Mesendoderm (in vitro differentiated cells): ENCODE measurements at regions not wholly inside any gene's neighbourhood (a gene's known extent, or its start where the extent isn't known, plus 50 kb on each side); places are given as distances from the start of the nearest gene placed in this dataset.

Source experiments
- DNase-seq: peaks from one replicate; pipeline ENCODE4 v3.0.0; 2013
- H2AK5ac ChIP-seq: 2 replicates; pipeline ENCODE4 v1.6.1; 2013; ENCODE audit warnings: low read length, inconsistent platforms
- H2BK120ac ChIP-seq: 2 replicates; pipeline ENCODE4 v1.6.1; 2013; ENCODE audit warnings: low read depth, mild to moderate bottlenecking, low read length, moderate library complexity, mixed read lengths
- H2BK15ac ChIP-seq: replicated peaks from 2 replicates; pipeline ENCODE4 v1.6.1; 2013; ENCODE audit warnings: low read depth, mild to moderate bottlenecking, moderate library complexity
- H2BK5ac ChIP-seq: 2 replicates; pipeline ENCODE4 v1.6.1; 2013; ENCODE audit warnings: low read length, inconsistent platforms
- H3K18ac ChIP-seq: 2 replicates; pipeline ENCODE4 v1.6.1; 2013; ENCODE audit warnings: mild to moderate bottlenecking, low read length, mixed read lengths
- H3K23ac ChIP-seq: one replicate; pipeline ENCODE4 v1.6.1; 2013; ENCODE audit warnings: low read length
- H3K27ac ChIP-seq: 2 replicates; pipeline ENCODE4 v1.5.1; 2013; ENCODE audit warnings: low read depth, mild to moderate bottlenecking, inconsistent platforms, low read length, moderate library complexity
- H3K27me3 ChIP-seq: 2 replicates; pipeline ENCODE4 v1.6.1; 2013; ENCODE audit warnings: low read length, control low read depth, mild to moderate bottlenecking, inconsistent platforms; ENCODE audit not compliant: insufficient read depth, poor library complexity
- H3K36me3 ChIP-seq: 2 replicates; pipeline ENCODE4 v1.6.1; 2013; ENCODE audit warnings: low read length, inconsistent platforms; ENCODE audit not compliant: control insufficient read depth, insufficient read depth
- H3K4ac ChIP-seq: one replicate; pipeline ENCODE4 v1.6.1; 2013; ENCODE audit warnings: low read depth, mild to moderate bottlenecking, low read length, moderate library complexity
- H3K4me1 ChIP-seq: 2 replicates; pipeline ENCODE4 v1.6.1; 2013; ENCODE audit warnings: low read depth, low read length, inconsistent platforms; ENCODE audit not compliant: control insufficient read depth
- H3K4me2 ChIP-seq: 2 replicates; pipeline ENCODE4 v1.6.1; 2013; ENCODE audit warnings: low read length
- H3K4me3 ChIP-seq: 2 replicates; pipeline ENCODE4 v1.5.1; 2013; ENCODE audit warnings: mild to moderate bottlenecking, low read length
- H3K56ac ChIP-seq: one replicate; pipeline ENCODE4 v1.6.1; 2013; ENCODE audit warnings: low read length
- H3K79me1 ChIP-seq: 2 replicates; pipeline ENCODE4 v1.6.1; 2013; ENCODE audit warnings: low read length, inconsistent platforms
- H3K79me2 ChIP-seq: 2 replicates; pipeline ENCODE4 v1.6.1; 2013; ENCODE audit warnings: mild to moderate bottlenecking, low read length; ENCODE audit not compliant: control insufficient read depth, insufficient read depth
- H3K9ac ChIP-seq: 2 replicates; pipeline ENCODE4 v1.6.1; 2013; ENCODE audit warnings: low read length, inconsistent platforms
- H4K5ac ChIP-seq: one replicate; pipeline ENCODE4 v1.6.1; 2013; ENCODE audit warnings: low read length
- H4K8ac ChIP-seq: one replicate; pipeline ENCODE4 v1.6.1; 2013; ENCODE audit warnings: low read depth, mild to moderate bottlenecking, control low read depth, low read length, moderate library complexity
- WGBS: extraction: QIAGEN DNeasy Blood & Tissue Kit; methylation state at CpG from one replicate; pipeline ENCODE4 v1.1.7; 2013; ENCODE audit warnings: low lambda C conversion rate, missing lambda C conversion rate; ENCODE audit not compliant: insufficient coverage; ENCODE audit errors: extremely low coverage; 5-methylcytosine and 5-hydroxymethylcytosine counted together

DNA sequence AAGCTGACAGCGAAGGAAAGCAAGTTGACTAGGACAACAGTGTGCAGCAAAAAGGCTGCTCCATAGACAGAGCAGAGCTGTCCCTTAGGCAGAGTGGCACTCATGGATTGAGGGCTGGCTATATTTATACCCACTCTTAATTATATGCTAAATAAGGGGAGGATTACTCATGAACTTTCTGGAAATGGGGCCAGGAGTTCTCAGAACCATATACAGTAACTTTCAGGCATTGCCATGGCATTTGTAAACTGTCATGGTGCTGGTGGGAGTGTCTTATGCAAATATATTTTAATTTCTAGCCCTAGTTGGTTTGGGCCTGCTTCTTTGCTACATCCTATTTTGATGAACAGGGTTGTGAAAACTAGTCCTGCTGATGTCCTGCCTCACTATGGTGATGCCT is 279.5 kb upstream of the MGAT5 start:
- Histone ChIP-seq H2AK5ac (no peak overlapping the region), H3K9ac (no peak overlapping the region), H3K36me3 (no peaks in the 10 kb centered on the region), H2BK15ac (no peak overlapping the region), H3K4ac (no peak overlapping the region), H3K56ac (no peak overlapping the region), H4K8ac (no peak overlapping the region), H3K18ac (no peak overlapping the region), H3K23ac (no peak overlapping the region), H3K27me3 (no peaks in the 10 kb centered on the region), H3K4me1 (no peaks in the 10 kb centered on the region), H4K5ac (no peak overlapping the region), H3K27ac (no peak overlapping the region), H2BK120ac (no peak overlapping the region), H2BK5ac (no peak overlapping the region), H3K79me1 (no peaks in the 10 kb centered on the region), H3K4me2 (no peak overlapping the region), H3K79me2 (no peaks in the 10 kb centered on the region), H3K4me3 (no peak overlapping the region)
- no CpG with 5 or more reads among the region's 1 CpG for WGBS
- DNase-seq = no peak

DNA sequence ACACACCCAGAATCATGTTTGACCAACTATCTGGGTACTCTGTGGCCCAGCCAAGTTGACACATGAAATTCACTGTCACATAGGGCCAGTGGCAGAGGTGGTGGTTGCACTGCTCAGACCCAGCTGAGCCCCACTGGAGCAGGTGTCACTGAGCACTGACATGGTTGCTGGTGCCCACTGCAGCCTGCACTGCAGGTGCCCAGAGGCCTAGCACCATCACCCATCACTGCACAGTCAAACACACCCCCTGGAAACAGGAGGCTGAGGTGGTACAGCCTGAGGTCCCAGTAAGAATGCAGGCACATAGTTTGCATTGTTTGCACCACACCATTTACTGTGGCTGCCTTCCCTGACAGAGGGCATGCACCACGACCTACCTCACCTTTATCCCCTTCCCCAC is 278.7 kb upstream of the MGAT5 start:
- Histone ChIP-seq H3K9ac (no peak overlapping the region), H2BK15ac (no peak overlapping the region), H3K4me1 (no peaks in the 10 kb centered on the region), H3K36me3 (no peaks in the 10 kb centered on the region), H4K8ac (no peak overlapping the region), H3K4me2 (no peak overlapping the region), H3K79me2 (no peaks in the 10 kb centered on the region), H3K4me3 (no peak overlapping the region), H3K23ac (no peak overlapping the region), H3K4ac (no peak overlapping the region), H3K56ac (no peak overlapping the region), H4K5ac (no peak overlapping the region), H3K27me3 (no peaks in the 10 kb centered on the region), H2BK120ac (no peak overlapping the region), H3K79me1 (no peaks in the 10 kb centered on the region), H3K27ac (no peak overlapping the region), H2BK5ac (no peak overlapping the region), H3K18ac (no peak overlapping the region), H2AK5ac (no peak overlapping the region)
- no peak for DNase-seq
- no CpG with 5 or more reads among the region's 1 CpG for WGBS

DNA sequence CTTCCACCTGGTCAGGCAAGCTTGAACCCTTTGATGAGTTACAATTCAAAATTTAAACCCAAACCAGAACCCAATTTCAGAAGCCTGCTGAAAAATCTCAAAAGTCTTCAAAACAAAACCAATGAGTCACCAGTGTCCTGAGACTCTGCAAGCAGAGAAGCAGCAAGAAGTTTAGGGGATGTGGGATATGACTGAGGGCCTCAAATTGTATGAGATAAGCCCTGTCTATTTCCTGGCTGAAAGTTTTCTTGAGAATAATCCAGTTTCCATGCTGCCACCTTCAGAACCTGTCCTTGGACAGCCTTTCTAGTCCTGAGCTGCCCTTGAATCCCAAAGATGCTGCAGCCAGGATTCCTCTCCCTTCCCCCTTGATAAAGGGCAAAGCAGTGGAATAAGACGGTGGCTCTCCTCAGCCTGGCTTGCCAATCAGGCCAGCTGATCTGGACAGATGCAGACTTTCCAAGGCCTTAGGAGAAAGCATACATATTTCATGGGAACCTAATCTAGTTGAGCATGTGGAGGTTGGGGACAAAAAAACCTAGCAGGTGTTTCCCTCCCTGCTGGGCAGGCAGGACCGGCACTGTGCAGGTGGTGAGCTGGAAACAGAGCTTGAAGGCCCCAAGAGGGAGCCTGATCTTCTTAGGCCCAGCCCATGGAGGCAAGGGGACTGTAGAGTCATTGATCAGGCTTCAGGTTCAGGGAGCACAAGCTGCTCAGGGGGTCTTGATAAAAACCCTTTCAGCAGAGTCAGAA is 278.0 kb upstream of the MGAT5 start:
- no peak overlapping the region for H3K18ac ChIP-seq
- no peaks in the 10 kb centered on the region for H3K79me2 ChIP-seq
- H4K5ac ChIP-seq = no peak overlapping the region
- H3K4me3 ChIP-seq = no peak overlapping the region
- no peak overlapping the region for H3K9ac ChIP-seq
- H3K4ac ChIP-seq = no peak overlapping the region
- no peak overlapping the region for H2BK120ac ChIP-seq
- no peak overlapping the region for H2BK15ac ChIP-seq
- no peak overlapping the region for H3K23ac ChIP-seq
- H3K79me1 ChIP-seq = no peaks in the 10 kb centered on the region
- no peak for DNase-seq
- no peak overlapping the region for H2BK5ac ChIP-seq
- no peak overlapping the region for H4K8ac ChIP-seq
- no peak overlapping the region for H2AK5ac ChIP-seq
- H3K27me3 ChIP-seq = no peaks in the 10 kb centered on the region
- H3K27ac ChIP-seq = no peak overlapping the region
- no CpG with 5 or more reads among the region's 2 CpGs for WGBS
- no peak overlapping the region for H3K56ac ChIP-seq
- no peaks in the 10 kb centered on the region for H3K36me3 ChIP-seq
- H3K4me2 ChIP-seq = no peak overlapping the region
- H3K4me1 ChIP-seq = no peaks in the 10 kb centered on the region

DNA sequence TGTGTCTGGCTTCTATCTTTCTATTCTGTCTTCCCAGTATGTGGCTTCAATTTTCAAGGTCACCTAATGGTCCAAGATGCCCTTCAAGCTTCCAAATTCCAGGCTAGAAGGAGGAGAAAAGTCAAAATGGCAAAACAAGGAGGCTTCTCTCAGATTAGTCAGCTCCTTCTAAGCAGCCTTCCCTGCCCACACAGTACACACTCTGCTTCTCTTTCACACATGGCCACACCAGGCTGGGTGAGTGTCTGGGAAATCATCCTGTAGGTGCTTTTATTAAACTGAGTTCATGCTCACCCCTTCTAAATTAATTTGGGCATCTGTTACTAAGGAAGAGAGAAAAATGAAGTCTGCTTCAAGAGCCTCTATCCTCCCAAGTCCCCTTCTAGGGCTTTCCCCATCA is 277.2 kb upstream of the MGAT5 start:
- Histone ChIP-seq H4K8ac (no peak overlapping the region), H3K4ac (no peak overlapping the region), H3K9ac (no peak overlapping the region)

DNA sequence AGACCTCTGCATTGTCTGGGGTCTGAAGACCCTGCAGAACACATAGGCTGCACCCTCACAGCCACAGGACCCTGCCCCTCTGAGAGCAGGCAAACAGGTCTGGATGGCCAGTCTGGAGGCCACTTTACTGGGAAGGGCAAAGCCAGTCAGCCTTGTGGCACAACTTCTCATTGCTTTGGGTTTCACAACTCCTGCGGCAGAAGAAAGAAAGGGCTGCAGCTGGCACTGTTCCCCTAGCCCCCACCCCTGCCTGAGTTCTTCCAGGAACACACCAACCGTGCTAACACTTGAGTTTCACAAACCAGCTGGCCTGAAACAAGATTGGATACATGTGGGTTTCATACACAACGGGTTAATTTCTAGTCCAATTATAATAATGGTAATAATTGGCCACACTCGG is 276.5 kb upstream of the MGAT5 start:
- no peak overlapping the region for H4K8ac ChIP-seq
- WGBS = no CpG with 5 or more reads among the region's 4 CpGs
- DNase-seq = no peak

More for the DNA sequence above, 277.2 kb upstream of the MGAT5 start:
- Histone ChIP-seq H4K5ac (no peak overlapping the region), H3K4me2 (no peak overlapping the region), H3K23ac (no peak overlapping the region), H2BK120ac (no peak overlapping the region), H3K4me3 (no peak overlapping the region), H3K4me1 (no peaks in the 10 kb centered on the region), H3K79me1 (no peaks in the 10 kb centered on the region), H2BK5ac (no peak overlapping the region), H3K36me3 (no peaks in the 10 kb centered on the region), H3K56ac (no peak overlapping the region), H2BK15ac (no peak overlapping the region), H3K79me2 (no peaks in the 10 kb centered on the region), H3K27me3 (no peaks in the 10 kb centered on the region), H3K27ac (no peak overlapping the region), H2AK5ac (no peak overlapping the region), H3K18ac (no peak overlapping the region)
- no peak for DNase-seq

DNA sequence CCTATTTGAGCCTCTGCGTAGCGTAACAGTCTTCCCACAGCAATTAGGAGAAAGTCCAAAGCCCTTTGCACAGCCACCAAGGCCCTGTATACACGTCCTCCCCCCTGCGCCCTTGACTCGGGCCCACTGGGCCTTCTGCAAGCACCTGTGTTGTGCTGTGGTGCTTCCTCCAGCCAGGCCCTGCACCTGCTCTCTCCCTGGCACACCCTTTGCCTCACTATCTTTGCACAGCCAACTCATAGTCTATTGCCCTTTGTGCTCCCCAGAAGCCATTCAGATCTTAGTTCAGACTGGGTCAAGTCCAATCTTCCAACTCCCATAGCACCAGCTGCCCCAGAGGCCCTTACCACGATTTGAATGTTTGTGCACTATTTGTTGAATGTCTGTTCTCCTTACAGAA is 271.6 kb upstream of the MGAT5 start:
- Histone ChIP-seq H3K9ac (no peak overlapping the region), H2BK120ac (no peak overlapping the region), H3K4me2 (no peak overlapping the region), H2BK5ac (no peak overlapping the region), H3K27ac (no peak overlapping the region), H3K4me3 (no peak overlapping the region), H3K18ac (no peak overlapping the region), H3K36me3 (no peaks in the 10 kb centered on the region), H4K5ac (no peak overlapping the region), H3K79me2 (no peaks in the 10 kb centered on the region), H3K23ac (no peak overlapping the region), H3K79me1 (no peaks in the 10 kb centered on the region), H3K56ac (no peak overlapping the region), H3K27me3 (no peaks in the 10 kb centered on the region), H4K8ac (no peak overlapping the region), H3K4me1 (peaks cover 3% of the 10 kb centered on the region), H2AK5ac (no peak overlapping the region), H3K4ac (no peak overlapping the region), H2BK15ac (no peak overlapping the region)
- WGBS = no CpG with 5 or more reads among the region's 6 CpGs
- no peak for DNase-seq

More for the DNA sequence above, 276.5 kb upstream of the MGAT5 start:
- H3K79me1 ChIP-seq = no peaks in the 10 kb centered on the region
- H3K4me1 ChIP-seq = no peaks in the 10 kb centered on the region
- H3K56ac ChIP-seq = no peak overlapping the region
- H2BK5ac ChIP-seq = no peak overlapping the region
- no peak overlapping the region for H2BK15ac ChIP-seq
- no peak overlapping the region for H2AK5ac ChIP-seq
- no peaks in the 10 kb centered on the region for H3K27me3 ChIP-seq
- H3K9ac ChIP-seq = no peak overlapping the region
- no peak overlapping the region for H4K5ac ChIP-seq
- no peak overlapping the region for H2BK120ac ChIP-seq
- H3K23ac ChIP-seq = no peak overlapping the region
- no peak overlapping the region for H3K4me3 ChIP-seq
- no peak overlapping the region for H3K4ac ChIP-seq
- no peaks in the 10 kb centered on the region for H3K36me3 ChIP-seq
- H3K79me2 ChIP-seq = no peaks in the 10 kb centered on the region
- H3K27ac ChIP-seq = no peak overlapping the region
- no peak overlapping the region for H3K4me2 ChIP-seq
- H3K18ac ChIP-seq = no peak overlapping the region
